HG03558 (cell line): ENCODE measurements at regions not wholly inside any gene's neighbourhood (a gene's known extent, or its start where the extent isn't known, plus 50 kb on each side); places are given as distances from the start of the nearest gene placed in this dataset.

Experiments used
- ATAC-seq: cut with Tn5 transposase; IDR thresholded peaks from one replicate; pipeline ENCODE4 v1.9.1; 2021; ENCODE audit warnings: moderate number of reproducible peaks; ENCODE audit not compliant: unreplicated experiment; ENCODE audit errors: extremely low read depth

GRCh38 chr5:167156446-167156845, 1135.0 kb upstream of the WWC1 start:
- ATAC-seq, result no peak

DNA sequence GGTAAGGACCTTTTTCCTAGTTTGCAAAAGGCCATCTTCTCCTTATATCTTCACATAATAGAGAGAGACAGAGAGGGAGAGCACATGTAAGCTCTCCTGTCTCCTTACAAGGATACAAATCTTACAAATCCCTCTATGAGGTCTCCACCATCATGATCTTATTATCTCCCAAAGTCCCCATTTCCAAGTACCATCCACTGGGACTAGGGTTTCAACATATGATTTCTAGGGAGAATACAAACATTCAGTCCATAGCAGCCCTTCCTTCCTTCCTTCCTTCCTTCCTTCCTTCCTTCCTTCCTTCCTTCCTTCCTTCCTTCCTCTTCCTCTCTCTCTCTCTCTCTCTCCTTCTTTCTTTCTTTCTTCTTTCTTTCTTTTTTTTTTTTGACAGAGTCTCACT, 1132.9 kb upstream of the WWC1 start:
- ATAC-seq, result no peak

GRCh38 chr5:167160388-167160787, 1131.1 kb upstream of the WWC1 start:
- no peak for ATAC-seq

- no peak for ATAC-seq
Measured at GRCh38 chr5:167166696-167167095, 1124.7 kb upstream of the WWC1 start.

DNA sequence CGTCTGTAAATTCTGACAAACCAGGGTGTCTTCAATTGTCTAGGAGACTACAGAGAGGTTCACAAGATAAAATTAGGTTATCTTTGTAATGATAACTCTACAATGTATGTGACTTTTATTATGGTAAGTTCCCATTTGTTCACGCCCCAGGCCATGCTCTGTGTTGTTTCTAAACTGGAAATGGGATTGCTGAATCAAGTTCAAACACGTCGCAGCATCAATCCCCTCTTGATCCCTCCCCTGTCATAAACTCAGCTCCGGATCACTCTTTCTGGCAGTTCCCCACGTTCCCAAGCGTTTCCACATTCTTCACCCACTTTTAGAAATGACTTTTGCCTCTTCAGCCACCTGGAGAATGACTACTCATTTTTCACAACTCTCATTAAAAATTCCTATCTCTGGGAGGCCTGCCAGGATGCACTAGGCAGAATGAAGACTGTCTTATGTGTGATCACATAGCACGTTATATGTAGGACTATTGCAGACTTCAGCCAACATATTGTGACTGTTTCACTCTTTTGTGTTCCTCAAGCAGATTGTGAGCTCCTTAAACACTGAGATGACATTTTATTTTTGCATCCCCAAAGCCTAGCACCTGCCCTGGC, 1124.2 kb upstream of the WWC1 start:
- no peak for ATAC-seq

GRCh38 chr5:167168971-167169370, 1122.5 kb upstream of the WWC1 start:
- ATAC-seq, result no peak

- no peak for ATAC-seq
Measured at GRCh38 chr5:167171056-167171455, 1120.4 kb upstream of the WWC1 start.

GRCh38 chr5:167177736-167178135, 1113.7 kb upstream of the WWC1 start:
- ATAC-seq, result no peak

DNA sequence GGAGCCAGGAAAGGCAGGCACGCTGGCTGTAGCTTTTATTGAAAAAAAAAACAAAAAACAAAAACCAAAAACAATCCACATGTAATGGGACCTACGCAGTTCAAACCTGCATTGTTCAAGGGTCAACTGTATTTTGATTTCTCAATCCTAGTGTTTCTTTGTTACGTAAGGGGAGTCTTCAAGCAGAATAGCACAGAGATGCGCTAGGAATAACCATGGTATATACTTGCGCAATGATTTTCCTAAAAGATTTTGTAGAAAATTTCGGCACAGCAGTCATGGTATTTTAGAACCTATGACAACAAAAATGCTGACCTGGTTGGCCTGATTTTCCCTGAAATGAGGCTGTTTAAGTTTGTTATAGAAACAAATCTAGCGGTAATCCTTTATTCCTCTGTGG, 1110.5 kb upstream of the WWC1 start:
- no peak for ATAC-seq

DNA sequence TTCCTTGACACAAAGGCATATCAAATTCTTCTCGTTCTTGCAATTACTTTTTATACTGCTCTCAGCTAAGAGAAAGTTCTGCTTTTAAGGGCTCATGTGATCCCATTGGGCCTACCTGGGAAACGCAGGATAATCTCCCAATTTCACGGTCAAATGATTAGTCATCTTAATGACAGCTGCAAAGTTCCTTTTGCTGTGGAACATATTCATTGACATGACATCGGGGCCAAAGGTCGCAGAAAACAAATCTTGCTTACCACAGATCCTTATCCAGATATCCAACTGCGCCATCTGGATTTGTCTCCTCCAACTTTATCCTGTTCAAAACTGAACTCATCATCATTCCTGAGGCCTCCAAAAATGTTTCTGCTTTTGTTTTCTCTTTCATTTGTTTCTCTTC, 1085.6 kb upstream of the WWC1 start:
- no peak for ATAC-seq

- no peak for ATAC-seq
Measured at GRCh38 chr5:167207081-167207480, 1084.4 kb upstream of the WWC1 start.

- ATAC-seq, result no peak
Measured at GRCh38 chr5:167208911-167209310, 1082.5 kb upstream of the WWC1 start.

- ATAC-seq, result no peak
Measured at GRCh38 chr5:167217097-167217743, 1074.2 kb upstream of the WWC1 start.

DNA sequence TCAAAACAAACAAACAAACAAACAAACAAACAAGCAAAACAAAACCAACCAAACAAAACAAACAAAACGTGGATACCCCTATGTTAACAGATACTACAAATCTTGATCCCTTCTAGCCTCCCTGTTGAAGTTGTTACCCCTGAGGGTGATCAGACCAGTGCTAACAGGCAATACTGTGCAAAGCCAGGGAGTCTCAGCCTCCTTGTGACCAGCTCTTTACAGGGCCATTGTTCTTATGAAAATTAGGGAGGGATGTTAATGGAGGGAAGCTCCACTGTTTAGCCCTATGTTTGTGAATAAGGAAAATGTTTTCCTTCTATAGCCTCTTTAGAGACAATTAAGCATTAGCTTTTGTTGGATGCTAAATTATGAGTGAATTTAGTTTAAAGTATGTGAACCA, 1072.1 kb upstream of the WWC1 start:
- no peak for ATAC-seq

- ATAC-seq, result no peak
Measured at GRCh38 chr5:167226386-167226785, 1065.1 kb upstream of the WWC1 start.

GRCh38 chr5:167228134-167228533, 1063.3 kb upstream of the WWC1 start:
- no peak for ATAC-seq

- no peak for ATAC-seq
Measured at GRCh38 chr5:167229751-167230150, 1061.7 kb upstream of the WWC1 start.

- no peak for ATAC-seq
Measured at GRCh38 chr5:167230414-167230813, 1061.0 kb upstream of the WWC1 start.

DNA sequence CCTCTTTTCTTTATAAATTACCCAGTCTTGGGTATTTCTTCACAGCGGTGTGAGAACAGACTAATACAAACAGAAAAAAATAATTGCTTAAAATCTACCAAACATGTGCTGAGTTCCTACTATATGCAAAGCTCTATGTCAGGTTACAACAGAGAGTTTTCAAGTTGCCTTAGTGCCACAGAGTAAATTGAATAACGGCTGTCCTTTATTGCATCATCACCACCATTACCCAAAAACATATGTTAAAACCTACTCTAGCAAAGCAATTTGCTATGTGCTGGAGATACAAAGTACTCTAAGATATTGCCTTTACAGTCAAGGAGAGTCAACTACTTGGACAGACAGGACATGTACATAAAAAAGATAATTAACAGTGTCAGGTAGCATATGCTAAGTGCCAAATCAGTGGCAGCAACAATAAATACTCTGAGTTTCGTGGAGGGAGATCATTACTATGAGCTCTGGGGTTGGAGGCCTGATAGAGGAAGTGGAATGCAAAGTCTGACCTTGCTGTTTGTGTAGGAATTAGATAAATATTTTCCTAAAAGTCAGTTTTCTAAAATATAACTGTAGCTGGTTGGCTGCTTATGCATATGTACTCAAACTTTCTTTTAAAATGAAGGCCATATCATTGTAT, 1058.7 kb upstream of the WWC1 start:
- ATAC-seq, result no peak

DNA sequence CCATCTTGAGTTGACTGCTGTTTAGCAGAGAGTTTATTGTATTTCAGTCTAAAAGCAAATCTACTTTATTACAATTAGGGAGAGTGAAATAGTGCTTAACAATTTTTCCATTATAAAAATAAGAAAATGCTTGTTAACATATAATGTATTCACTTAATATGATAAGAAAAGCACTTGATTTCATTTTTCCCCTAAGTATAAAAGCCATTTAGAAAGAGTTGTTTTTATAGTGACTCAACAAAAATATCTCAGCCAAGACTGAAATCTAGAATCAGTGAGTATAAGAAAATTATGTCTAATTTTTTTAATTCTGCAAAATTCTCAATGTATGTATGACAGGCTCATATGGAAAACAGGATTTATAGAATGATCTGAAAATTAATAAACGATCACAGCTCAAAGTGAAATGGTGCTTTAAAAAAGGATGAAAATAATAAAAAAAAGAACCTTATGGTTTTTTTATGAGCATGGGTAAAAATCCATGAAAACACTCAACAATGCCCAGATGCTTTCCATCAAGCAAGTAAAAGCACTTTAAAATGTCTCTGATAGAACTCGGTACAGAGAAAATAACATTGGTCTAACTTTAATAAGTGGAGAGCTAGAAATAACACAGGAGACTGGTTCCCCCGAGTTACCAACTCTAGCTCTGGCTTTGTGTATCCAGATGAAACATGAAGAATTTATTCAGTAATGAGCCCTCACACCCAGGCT, 1057.8 kb upstream of the WWC1 start:
- no peak for ATAC-seq

GRCh38 chr5:167241436-167242067, 1049.9 kb upstream of the WWC1 start:
- ATAC-seq, result no peak
